A549 (cell line): ENCODE measurements at regions not wholly inside any gene's neighbourhood (a gene's known extent, or its start where the extent isn't known, plus 50 kb on each side); places are given as distances from the start of the nearest gene placed in this dataset.

Experiments used
- EHF ChIP-seq: fragments of 250-450 bp; sonication (Bioruptor Pico); IDR thresholded peaks from 2 replicates; pipeline ENCODE4 v1.5.0; 2020; ENCODE audit warnings: mild to moderate bottlenecking
- EP300 ChIP-seq, 2 experiments: fragments of >200 bp; sonication (Bioruptor Twin); formaldehyde crosslinking; IDR thresholded peaks; 2 replicates in 1 of 2; 3 replicates in 1 of 2; pipeline ENCODE4 v1.6.1; 2016 to 2017
- MAFK ChIP-seq: fragments of 450-650 bp; IDR thresholded peaks from 2 replicates; pipeline ENCODE4 v1.6.1; 2014; ENCODE audit not compliant: partially characterized antibody
- MAZ ChIP-seq: fragments of 150-350 bp; IDR thresholded peaks from 2 replicates; pipeline ENCODE4 v1.6.1; 2014; ENCODE audit warnings: antibody characterized with exemption, low read depth, low read length, borderline replicate concordance
- MYC ChIP-seq: IDR thresholded peaks from 2 replicates; pipeline ENCODE4 v1.6.1; 2012; ENCODE audit warnings: mild to moderate bottlenecking, inconsistent platforms, low read length, improper control_type of control experiment, borderline replicate concordance
- RAD21 ChIP-seq, 2 experiments: fragments of >200 bp in 1 of 2; sonication (Bioruptor Twin) in 1 of 2; formaldehyde crosslinking in 1 of 2; IDR thresholded peaks in 1 of 2; conservative IDR thresholded peaks in 1 of 2; 2 replicates in 1 of 2; 3 replicates in 1 of 2; pipeline ENCODE4 v1.6.1; 2012 to 2018; ENCODE audit warnings: inconsistent platforms in 1 of 2
- TF ChIP-seq, protein P1 (sequence below): fragments of >200 bp; sonication (Bioruptor Twin); formaldehyde crosslinking; IDR thresholded peaks from 3 replicates; pipeline ENCODE4 v1.5.1; 2016

DNA sequence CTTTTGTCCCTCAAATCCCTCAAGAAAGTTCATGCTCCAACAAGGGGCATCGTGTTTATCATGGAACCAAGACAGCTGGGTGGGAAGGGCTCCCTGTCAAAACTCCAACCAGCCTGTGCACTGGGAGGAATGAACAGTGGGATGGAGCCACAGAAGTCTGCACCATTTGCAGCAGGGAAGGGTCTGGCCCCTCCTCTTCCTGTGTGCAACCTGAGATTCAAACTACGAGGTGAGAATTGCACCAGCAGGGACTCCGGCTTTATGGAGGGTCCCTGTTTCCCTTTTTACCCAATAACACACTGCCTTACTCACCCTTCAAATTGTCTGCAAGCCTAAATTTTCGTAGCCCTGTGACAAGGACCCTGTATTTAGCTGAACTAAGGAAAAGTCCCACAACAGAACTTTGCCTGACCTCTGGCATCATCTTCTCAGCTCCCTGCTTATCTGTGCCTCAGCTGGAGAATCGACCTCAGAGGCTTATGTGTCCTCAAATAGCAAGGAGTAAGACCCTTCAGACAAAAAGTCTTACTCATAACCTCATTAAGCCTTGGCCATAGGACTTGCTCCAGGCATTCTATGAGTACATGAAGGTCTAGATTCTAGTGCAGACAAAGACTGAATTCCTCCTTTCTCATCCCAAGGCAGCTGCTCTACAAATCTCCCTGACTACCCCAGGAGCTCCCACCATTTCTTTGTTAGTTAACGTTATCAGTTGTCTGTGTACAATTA, 178.3 kb upstream of the SERPINE2 start:
- TF ChIP-seq, protein P1, sequence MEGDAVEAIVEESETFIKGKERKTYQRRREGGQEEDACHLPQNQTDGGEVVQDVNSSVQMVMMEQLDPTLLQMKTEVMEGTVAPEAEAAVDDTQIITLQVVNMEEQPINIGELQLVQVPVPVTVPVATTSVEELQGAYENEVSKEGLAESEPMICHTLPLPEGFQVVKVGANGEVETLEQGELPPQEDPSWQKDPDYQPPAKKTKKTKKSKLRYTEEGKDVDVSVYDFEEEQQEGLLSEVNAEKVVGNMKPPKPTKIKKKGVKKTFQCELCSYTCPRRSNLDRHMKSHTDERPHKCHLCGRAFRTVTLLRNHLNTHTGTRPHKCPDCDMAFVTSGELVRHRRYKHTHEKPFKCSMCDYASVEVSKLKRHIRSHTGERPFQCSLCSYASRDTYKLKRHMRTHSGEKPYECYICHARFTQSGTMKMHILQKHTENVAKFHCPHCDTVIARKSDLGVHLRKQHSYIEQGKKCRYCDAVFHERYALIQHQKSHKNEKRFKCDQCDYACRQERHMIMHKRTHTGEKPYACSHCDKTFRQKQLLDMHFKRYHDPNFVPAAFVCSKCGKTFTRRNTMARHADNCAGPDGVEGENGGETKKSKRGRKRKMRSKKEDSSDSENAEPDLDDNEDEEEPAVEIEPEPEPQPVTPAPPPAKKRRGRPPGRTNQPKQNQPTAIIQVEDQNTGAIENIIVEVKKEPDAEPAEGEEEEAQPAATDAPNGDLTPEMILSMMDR = no peak
- TF ChIP-seq EP300 (IDR thresholded peaks at IDR 0.05) (no peak), MAFK (no peak), MAZ (no peak), RAD21 (conservative IDR thresholded peaks at IDR 0.05 in 1 of 2, IDR thresholded peaks at IDR 0.05 in 1 of 2) (no peak), EHF (CRISPR knock-in tag) (no peak), MYC (no peak)
